HG03565 (cell line): ENCODE measurements at regions not wholly inside any gene's neighbourhood (a gene's known extent, or its start where the extent isn't known, plus 50 kb on each side); places are given as distances from the start of the nearest gene placed in this dataset.
"Not testable (repeated sequence)": the region's sequence is repeated elsewhere in the genome, so short reads cannot be mapped to it uniquely, and the experiment has no call there.

Experiments used
- ATAC-seq: cut with Tn5 transposase; IDR thresholded peaks from one replicate; pipeline ENCODE4 v1.9.1; 2021; ENCODE audit warnings: mild to moderate bottlenecking, moderate library complexity; ENCODE audit not compliant: unreplicated experiment

- ATAC-seq, result no peak
Measured at GRCh38 chr4:111360906-111361305, 738.0 kb upstream of the PITX2 start.

- ATAC-seq, result no peak
Measured at GRCh38 chr4:111362941-111363361, 740.1 kb upstream of the PITX2 start.

GRCh38 chr4:111377880-111378279 is 755.0 kb upstream of the PITX2 start:
- ATAC-seq, result not testable (repeated sequence)

- no peak for ATAC-seq
Measured at GRCh38 chr4:111388561-111388960, 756.7 kb upstream of the FAM241A start.

GRCh38 chr4:111391829-111392228 is 753.4 kb upstream of the FAM241A start:
- ATAC-seq, result no peak

- ATAC-seq, result no peak
Measured at GRCh38 chr4:111393781-111394180, 751.5 kb upstream of the FAM241A start.

- no peak for ATAC-seq
Measured at GRCh38 chr4:111398906-111399330, 746.3 kb upstream of the FAM241A start.

GRCh38 chr4:111399623-111400022 is 745.6 kb upstream of the FAM241A start:
- no peak for ATAC-seq

- ATAC-seq, result no peak
Measured at GRCh38 chr4:111400741-111401140, 744.5 kb upstream of the FAM241A start.

- no peak for ATAC-seq
Measured at GRCh38 chr4:111404673-111405072, 740.6 kb upstream of the FAM241A start.

- no peak for ATAC-seq
Measured at GRCh38 chr4:111405989-111406388, 739.3 kb upstream of the FAM241A start.

GRCh38 chr4:111410571-111410970 is 734.7 kb upstream of the FAM241A start:
- no peak for ATAC-seq

GRCh38 chr4:111417521-111417920 is 727.7 kb upstream of the FAM241A start:
- ATAC-seq, result no peak

- ATAC-seq, result no peak
Measured at GRCh38 chr4:111433441-111433840, 711.8 kb upstream of the FAM241A start.

GRCh38 chr4:111434586-111434985 is 710.7 kb upstream of the FAM241A start:
- ATAC-seq, result no peak

GRCh38 chr4:111435986-111436744 is 709.1 kb upstream of the FAM241A start:
- no peak for ATAC-seq

- ATAC-seq, result no peak
Measured at GRCh38 chr4:111441687-111442086, 703.6 kb upstream of the FAM241A start.

- not testable (repeated sequence) for ATAC-seq
Measured at GRCh38 chr4:111444836-111445235, 700.4 kb upstream of the FAM241A start.

- no peak for ATAC-seq
Measured at GRCh38 chr4:111449657-111450056, 695.6 kb upstream of the FAM241A start.

- no peak for ATAC-seq
Measured at GRCh38 chr4:111450867-111451266, 694.4 kb upstream of the FAM241A start.

- ATAC-seq, result no peak
Measured at GRCh38 chr4:111453216-111453615, 692.0 kb upstream of the FAM241A start.

- ATAC-seq, result no peak
Measured at GRCh38 chr4:111454961-111455360, 690.3 kb upstream of the FAM241A start.
